Smooth muscle cell (in vitro differentiated cells): ENCODE measurements at regions not wholly inside any gene's neighbourhood (a gene's known extent, or its start where the extent isn't known, plus 50 kb on each side); places are given as distances from the start of the nearest gene placed in this dataset.

Experiments used
- DNase-seq: peaks from one replicate; lab custom pipeline; 2025; ENCODE audit not compliant: unreplicated experiment; lab: John Stamatoyannopoulos, UW
- H2AFZ ChIP-seq: fragments of 200-600 bp; sonication (generic); 2 replicates; pipeline ENCODE4 v1.6.0; 2016; ENCODE audit warnings: antibody characterized with exemption, low read depth, mild to moderate bottlenecking
- H3F3A ChIP-seq: fragments of 200-600 bp; sonication (generic); 2 replicates; pipeline ENCODE4 v1.6.0; 2017; ENCODE audit warnings: antibody characterized with exemption, low read depth
- H3K27ac ChIP-seq: fragments of 200-600 bp; sonication (generic); 2 replicates; pipeline ENCODE4 v1.5.1; 2016; ENCODE audit warnings: low read depth, mild to moderate bottlenecking
- H3K27me3 ChIP-seq: fragments of 200-600 bp; sonication (generic); 2 replicates; pipeline ENCODE4 v1.6.1; 2016; ENCODE audit warnings: low read depth, mild to moderate bottlenecking
- H3K36me3 ChIP-seq: fragments of 200-600 bp; sonication (generic); 2 replicates; pipeline ENCODE4 v1.5.1; 2016; ENCODE audit warnings: low read depth
- H3K4me1 ChIP-seq: fragments of 200-600 bp; sonication (generic); 2 replicates; pipeline ENCODE4 v1.5.1; 2016; ENCODE audit warnings: low read depth
- H3K4me2 ChIP-seq: fragments of 200-600 bp; sonication (generic); 2 replicates; pipeline ENCODE4 v1.6.0; 2016; ENCODE audit warnings: mild to moderate bottlenecking
- H3K4me3 ChIP-seq: fragments of 200-600 bp; sonication (generic); 2 replicates; pipeline ENCODE4 v1.5.1; 2016; ENCODE audit warnings: mild to moderate bottlenecking
- H3K79me2 ChIP-seq: fragments of 200-600 bp; sonication (generic); 2 replicates; pipeline ENCODE4 v1.6.0; 2016; ENCODE audit warnings: low read depth, mild to moderate bottlenecking
- H3K9ac ChIP-seq: fragments of 200-600 bp; sonication (generic); 2 replicates; pipeline ENCODE4 v1.6.0; 2016; ENCODE audit warnings: low read depth
- H3K9me3 ChIP-seq: fragments of 200-600 bp; sonication (generic); replicated peaks from 2 replicates; pipeline ENCODE4 v1.5.1; 2016; ENCODE audit warnings: low read depth
- H4K20me1 ChIP-seq: fragments of 200-600 bp; sonication (generic); 2 replicates; pipeline ENCODE4 v1.6.0; 2016; ENCODE audit warnings: low read depth
- WGBS: methylation state at CpG from one replicate; pipeline ENCODE4 v1.1.7; 2016; ENCODE audit warnings: low lambda C conversion rate; 5-methylcytosine and 5-hydroxymethylcytosine counted together
- TF ChIP-seq, protein P1 (sequence below): fragments of 200-600 bp; sonication (generic); IDR thresholded peaks from 2 replicates; pipeline ENCODE4 v1.5.1; 2017; ENCODE audit warnings: borderline replicate concordance, mild to moderate bottlenecking, antibody characterized with exemption; ENCODE audit not compliant: insufficient read depth, poor library complexity, severe bottlenecking

GRCh38 chr15:66651198-66651597 is 50.8 kb upstream of the SMAD6 start:
- H3K9me3 ChIP-seq: no peaks in the 10 kb centered on the region
- 57% methylated on average over 3 of the region's 3 CpGs for WGBS
- peaks cover 22% of the 10 kb centered on the region for H3K4me1 ChIP-seq
- H3K27me3 ChIP-seq: no peaks in the 10 kb centered on the region
- H3F3A ChIP-seq: peaks cover 17% of the 10 kb centered on the region
- no peak overlapping the region for H2AFZ ChIP-seq
- TF ChIP-seq, protein P1, sequence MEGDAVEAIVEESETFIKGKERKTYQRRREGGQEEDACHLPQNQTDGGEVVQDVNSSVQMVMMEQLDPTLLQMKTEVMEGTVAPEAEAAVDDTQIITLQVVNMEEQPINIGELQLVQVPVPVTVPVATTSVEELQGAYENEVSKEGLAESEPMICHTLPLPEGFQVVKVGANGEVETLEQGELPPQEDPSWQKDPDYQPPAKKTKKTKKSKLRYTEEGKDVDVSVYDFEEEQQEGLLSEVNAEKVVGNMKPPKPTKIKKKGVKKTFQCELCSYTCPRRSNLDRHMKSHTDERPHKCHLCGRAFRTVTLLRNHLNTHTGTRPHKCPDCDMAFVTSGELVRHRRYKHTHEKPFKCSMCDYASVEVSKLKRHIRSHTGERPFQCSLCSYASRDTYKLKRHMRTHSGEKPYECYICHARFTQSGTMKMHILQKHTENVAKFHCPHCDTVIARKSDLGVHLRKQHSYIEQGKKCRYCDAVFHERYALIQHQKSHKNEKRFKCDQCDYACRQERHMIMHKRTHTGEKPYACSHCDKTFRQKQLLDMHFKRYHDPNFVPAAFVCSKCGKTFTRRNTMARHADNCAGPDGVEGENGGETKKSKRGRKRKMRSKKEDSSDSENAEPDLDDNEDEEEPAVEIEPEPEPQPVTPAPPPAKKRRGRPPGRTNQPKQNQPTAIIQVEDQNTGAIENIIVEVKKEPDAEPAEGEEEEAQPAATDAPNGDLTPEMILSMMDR: no peak
- no peak overlapping the region for H3K4me3 ChIP-seq
- H3K27ac ChIP-seq: no peak overlapping the region
- H3K79me2 ChIP-seq: no peaks in the 10 kb centered on the region
- no peaks in the 10 kb centered on the region for H4K20me1 ChIP-seq
- no peak overlapping the region for H3K9ac ChIP-seq
- no peaks in the 10 kb centered on the region for H3K36me3 ChIP-seq
- DNase-seq: no peak
- no peak overlapping the region for H3K4me2 ChIP-seq

DNA sequence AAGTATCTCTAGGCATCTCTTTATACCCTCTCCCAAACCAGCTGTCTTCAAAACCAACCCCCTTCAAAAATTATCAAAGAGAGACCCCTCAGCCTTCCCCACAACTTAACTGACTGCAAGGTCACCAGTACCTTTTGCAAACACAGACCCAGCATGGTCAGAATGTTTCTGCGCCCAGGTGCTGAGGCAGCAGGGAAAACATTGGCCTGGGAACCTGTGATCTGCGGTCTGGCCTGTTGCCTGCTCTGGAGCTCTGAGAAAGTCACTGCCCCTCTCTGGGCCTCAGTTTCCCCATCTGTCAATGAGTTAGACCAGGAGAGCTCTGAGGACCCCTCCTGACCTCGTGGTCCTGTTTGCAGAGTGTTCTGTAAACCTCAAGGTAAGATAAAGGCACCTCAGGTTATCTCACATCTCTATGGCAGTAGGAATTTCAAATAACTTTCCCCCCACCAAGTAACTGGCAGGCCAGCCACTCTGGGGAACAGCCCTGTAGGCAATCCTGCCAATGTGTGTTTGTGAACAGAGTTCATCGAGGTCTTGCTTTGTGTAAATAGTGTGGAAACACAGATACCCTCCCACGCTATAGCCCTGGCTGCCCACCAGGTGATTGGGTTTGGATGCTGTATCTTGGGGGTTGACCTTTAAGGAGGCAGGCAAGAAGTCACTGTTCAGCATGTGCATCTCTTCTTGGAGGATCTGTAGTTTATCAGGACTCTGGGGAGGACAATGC is 50.0 kb upstream of the SMAD6 start:
- TF ChIP-seq, protein P1: no peak
- no peaks in the 10 kb centered on the region for H3K27me3 ChIP-seq
- H3K79me2 ChIP-seq: no peaks in the 10 kb centered on the region
- no peaks in the 10 kb centered on the region for H3K36me3 ChIP-seq
- H3K27ac ChIP-seq: no peak overlapping the region
- H3F3A ChIP-seq: peaks cover 10% of the 10 kb centered on the region
- H3K9me3 ChIP-seq: no peaks in the 10 kb centered on the region
- peaks cover 17% of the 10 kb centered on the region for H3K4me1 ChIP-seq
- H2AFZ ChIP-seq: no peak overlapping the region
- no peaks in the 10 kb centered on the region for H4K20me1 ChIP-seq
- no peak overlapping the region for H3K9ac ChIP-seq
- H3K4me2 ChIP-seq: no peak overlapping the region
- no peak for DNase-seq
- H3K4me3 ChIP-seq: no peak overlapping the region
- 86% methylated on average over 5 of the region's 5 CpGs for WGBS
